ENCODE measurements at regions not wholly inside any gene's neighbourhood (a gene's known extent, or its start where the extent isn't known, plus 50 kb on each side); places are given as distances from the start of the nearest gene placed in this dataset.

- TF ChIP-seq CSDC2 (CRISPR knock-in tag; IDR thresholded peaks at IDR 0.05) (no peak), PATZ1 (CRISPR knock-in tag; IDR thresholded peaks at IDR 0.05; ENCODE audit: borderline replicate concordance) (no peak), BACH2 (CRISPR knock-in tag; IDR thresholded peaks at IDR 0.05; ENCODE audit: borderline replicate concordance) (no peak), OSR1 (CRISPR knock-in tag; IDR thresholded peaks at IDR 0.05) (no peak), ZNF8 (CRISPR knock-in tag; IDR thresholded peaks at IDR 0.05) (no peak), ZFP30 (CRISPR knock-in tag; IDR thresholded peaks at IDR 0.05) (no peak), ZNF565 (CRISPR knock-in tag; conservative IDR thresholded peaks at IDR 0.05; ENCODE audit: low read depth) (no peak), ARNTL (CRISPR knock-in tag; IDR thresholded peaks at IDR 0.05; ENCODE audit: borderline replicate concordance, low read depth) (no peak)
These were observed 512.1 kb downstream of the TOX3 start for GRCh38 chr16:52034830-52035229.
